Trophoblast cell (in vitro differentiated cells and primary cell): ENCODE measurements at regions not wholly inside any gene's neighbourhood (a gene's known extent, or its start where the extent isn't known, plus 50 kb on each side); places are given as distances from the start of the nearest gene placed in this dataset.

Experiments
- DNase-seq, 2 donors: peaks; one replicate each; pipeline ENCODE4 v3.0.0-alpha.2; 2016
- H2AFZ ChIP-seq: 2 replicates; pipeline ENCODE4 v1.6.1; 2013; ENCODE audit warnings: low read length, moderate library complexity, mild to moderate bottlenecking; ENCODE audit not compliant: insufficient read depth, poor library complexity
- H2AK5ac ChIP-seq: 2 replicates; pipeline ENCODE4 v1.6.1; 2013; ENCODE audit warnings: mild to moderate bottlenecking, low read length
- H2BK120ac ChIP-seq: 2 replicates; pipeline ENCODE4 v1.6.1; 2013; ENCODE audit warnings: low read length, mild to moderate bottlenecking, moderate library complexity; ENCODE audit not compliant: insufficient read depth, poor library complexity
- H2BK12ac ChIP-seq: 2 replicates; pipeline ENCODE4 v1.6.1; 2013; ENCODE audit warnings: mild to moderate bottlenecking, low read length, moderate library complexity
- H2BK5ac ChIP-seq: 2 replicates; pipeline ENCODE4 v1.6.1; 2013; ENCODE audit warnings: low read length, low read depth, moderate library complexity, mild to moderate bottlenecking; ENCODE audit not compliant: poor library complexity
- H3K14ac ChIP-seq: 2 replicates; pipeline ENCODE4 v1.6.1; 2013; ENCODE audit warnings: mild to moderate bottlenecking, low read length
- H3K18ac ChIP-seq: 2 replicates; pipeline ENCODE4 v1.6.1; 2013; ENCODE audit warnings: mild to moderate bottlenecking, low read length
- H3K23ac ChIP-seq: 2 replicates; pipeline ENCODE4 v1.6.1; 2013; ENCODE audit warnings: low read length
- H3K27ac ChIP-seq: 2 replicates; pipeline ENCODE4 v1.5.1; 2013; ENCODE audit warnings: low read depth, mild to moderate bottlenecking, inconsistent platforms, low read length, moderate library complexity
- H3K27me3 ChIP-seq: 2 replicates; pipeline ENCODE4 v1.6.1; 2013; ENCODE audit warnings: inconsistent platforms, mild to moderate bottlenecking, low read length, moderate library complexity; ENCODE audit not compliant: insufficient read depth
- H3K36me3 ChIP-seq, 2 experiments: 1 replicate in 1 of 2; 2 replicates in 1 of 2; pipeline ENCODE4 v1.6.1; 2013; ENCODE audit warnings: low read length in 2 of 2, mild to moderate bottlenecking in 2 of 2, moderate library complexity in 1 of 2; ENCODE audit not compliant: insufficient read depth in 2 of 2, control insufficient read depth in 1 of 2
- H3K4ac ChIP-seq: 2 replicates; pipeline ENCODE4 v1.6.1; 2013; ENCODE audit warnings: low read depth, mild to moderate bottlenecking, low read length, moderate library complexity
- H3K4me1 ChIP-seq, 2 experiments: 1 replicate in 1 of 2; 2 replicates in 1 of 2; pipeline ENCODE4 v1.6.1; 2013; ENCODE audit warnings: low read length in 2 of 2, mild to moderate bottlenecking in 2 of 2, moderate library complexity in 1 of 2; ENCODE audit not compliant: insufficient read depth in 2 of 2, control insufficient read depth in 1 of 2
- H3K4me2 ChIP-seq: 2 replicates; pipeline ENCODE4 v1.6.1; 2013; ENCODE audit warnings: inconsistent platforms, mild to moderate bottlenecking, low read length, moderate library complexity
- H3K4me3 ChIP-seq: 2 replicates; pipeline ENCODE4 v1.5.1; 2013; ENCODE audit warnings: mild to moderate bottlenecking, low read depth, low read length, inconsistent platforms
- H3K79me1 ChIP-seq: one replicate; pipeline ENCODE4 v1.6.1; 2013; ENCODE audit warnings: low read length
- H3K79me2 ChIP-seq: 2 replicates; pipeline ENCODE4 v1.6.1; 2013; ENCODE audit warnings: low read length, mild to moderate bottlenecking; ENCODE audit not compliant: control insufficient read depth, insufficient read depth, poor library complexity
- H3K9ac ChIP-seq: 2 replicates; pipeline ENCODE4 v1.6.1; 2013; ENCODE audit warnings: mild to moderate bottlenecking, low read length
- H3K9me3 ChIP-seq: 2 replicates; pipeline ENCODE4 v1.6.1; 2013; ENCODE audit warnings: low read depth, mild to moderate bottlenecking, control low read depth, inconsistent platforms, low read length; ENCODE audit not compliant: insufficient read depth
- H4K12ac ChIP-seq: 2 replicates; pipeline ENCODE4 v1.6.1; 2013; ENCODE audit warnings: low read depth, mild to moderate bottlenecking, low read length, moderate library complexity
- H4K8ac ChIP-seq: 2 replicates; pipeline ENCODE4 v1.6.1; 2013; ENCODE audit warnings: low read depth, mild to moderate bottlenecking, low read length, moderate library complexity
- H4K91ac ChIP-seq: one replicate; pipeline ENCODE4 v1.6.1; 2013; ENCODE audit warnings: low read depth, mild to moderate bottlenecking, low read length, moderate library complexity
- WGBS: extraction: QIAGEN DNeasy Blood & Tissue Kit; methylation state at CpG from one replicate; pipeline ENCODE4 v1.1.7; 2013; ENCODE audit warnings: missing lambda C conversion rate; ENCODE audit not compliant: insufficient read length, insufficient coverage; ENCODE audit errors: extremely low coverage; 5-methylcytosine and 5-hydroxymethylcytosine counted together

DNA sequence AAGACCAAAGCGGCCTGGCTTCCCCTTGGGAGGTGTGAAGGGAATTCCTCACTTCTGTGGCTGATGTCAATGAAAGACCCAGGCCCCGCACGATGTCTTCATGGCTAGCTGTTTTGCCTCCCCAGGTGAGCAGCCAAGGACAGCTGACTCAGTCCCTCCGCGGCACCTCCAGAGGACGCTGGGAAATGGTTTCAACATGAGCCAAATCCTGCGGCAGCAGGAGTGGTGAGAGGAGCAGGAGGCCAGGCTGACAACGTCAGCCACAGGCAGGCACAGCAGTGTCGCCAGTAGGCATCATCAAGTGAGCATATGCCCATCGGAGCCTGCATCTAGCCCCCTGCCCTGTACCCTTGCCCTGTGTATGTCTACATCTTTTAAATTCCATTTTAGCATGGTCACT lies 156.4 kb upstream of the RAB6C start:
- Histone ChIP-seq H2BK120ac (no peak overlapping the region), H4K91ac (no peak overlapping the region), H2BK5ac (no peak overlapping the region), H2AK5ac (no peak overlapping the region), H3K14ac (no peak overlapping the region), H3K4me3 (no peak overlapping the region), H2BK12ac (no peak overlapping the region), H3K4me2 (no peak overlapping the region), H4K12ac (no peak overlapping the region), H3K79me1 (no peaks in the 10 kb centered on the region), H3K23ac (no peak overlapping the region), H3K18ac (no peak overlapping the region), H3K27ac (no peak overlapping the region), H3K9ac (no peak overlapping the region), H4K8ac (no peak overlapping the region), H3K36me3 (no peaks in the 10 kb centered on the region), H3K4ac (no peak overlapping the region), H3K9me3 (peaks cover 5% of the 10 kb centered on the region), H3K27me3 (no peaks in the 10 kb centered on the region), H3K4me1 (peaks cover 0 to 5% of the 10 kb centered on the region in 2 experiments), H2AFZ (no peak overlapping the region), H3K79me2 (no peaks in the 10 kb centered on the region)
- WGBS = no CpG with 5 or more reads among the region's 10 CpGs
- peak in 1 of 2 donors; percentile 16 for DNase-seq

GRCh38 chr2:129827311-129828090 lies 152.0 kb upstream of the RAB6C start:
- DNase-seq = no peak
- H3K9me3 ChIP-seq = no peaks in the 10 kb centered on the region
- no peak overlapping the region for H3K27ac ChIP-seq
- no peak overlapping the region for H3K23ac ChIP-seq
- H3K27me3 ChIP-seq = no peaks in the 10 kb centered on the region
- no peak overlapping the region for H2BK120ac ChIP-seq
- H4K8ac ChIP-seq = no peak overlapping the region
- no peak overlapping the region for H3K9ac ChIP-seq
- no peak overlapping the region for H3K14ac ChIP-seq
- no peak overlapping the region for H4K12ac ChIP-seq
- WGBS = no CpG with 5 or more reads among the region's 27 CpGs
- H3K79me1 ChIP-seq = no peaks in the 10 kb centered on the region
- H4K91ac ChIP-seq = no peak overlapping the region
- no peak overlapping the region for H3K18ac ChIP-seq
- no peak overlapping the region for H2AK5ac ChIP-seq
- no peak overlapping the region for H2AFZ ChIP-seq
- H3K4me2 ChIP-seq = no peak overlapping the region
- no peaks in the 10 kb centered on the region for H3K4me1 ChIP-seq
- H3K36me3 ChIP-seq = no peaks in the 10 kb centered on the region
- H3K4ac ChIP-seq = no peak overlapping the region
- H3K4me3 ChIP-seq = no peak overlapping the region
- H2BK12ac ChIP-seq = no peak overlapping the region
- no peaks in the 10 kb centered on the region for H3K79me2 ChIP-seq
- H2BK5ac ChIP-seq = no peak overlapping the region

DNA sequence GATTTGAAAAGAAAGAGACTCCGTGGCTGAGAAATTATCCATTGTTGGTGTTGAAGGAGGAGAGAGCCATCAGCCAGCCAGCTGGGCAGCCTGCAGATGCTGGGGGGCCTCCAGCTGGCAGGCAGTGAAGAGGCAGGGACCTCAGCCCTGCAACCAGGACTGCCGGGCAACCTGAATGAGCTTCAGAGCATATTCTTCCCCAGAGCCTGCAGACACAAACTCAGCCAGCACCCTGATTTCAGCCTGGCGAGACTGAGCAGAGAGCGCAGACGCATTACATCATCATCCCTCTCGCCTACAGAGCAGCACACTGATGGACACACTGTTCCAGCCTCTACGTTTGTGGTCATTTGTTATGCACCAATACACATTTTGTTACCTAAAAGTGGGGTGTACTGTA lies 150.7 kb upstream of the RAB6C start:
- no peak overlapping the region for H2BK5ac ChIP-seq
- no peak overlapping the region for H2BK120ac ChIP-seq

GRCh38 chr2:129829588-129829987 lies 149.9 kb upstream of the RAB6C start:
- H3K9me3 ChIP-seq = peaks cover 7% of the 10 kb centered on the region
- H2AK5ac ChIP-seq = no peak overlapping the region
- H3K9ac ChIP-seq = no peak overlapping the region
- no peak overlapping the region for H3K23ac ChIP-seq
- no peaks in the 10 kb centered on the region for H3K36me3 ChIP-seq
- H2BK120ac ChIP-seq = no peak overlapping the region
- H3K79me1 ChIP-seq = no peaks in the 10 kb centered on the region
- no peak overlapping the region for H4K12ac ChIP-seq
- H4K91ac ChIP-seq = no peak overlapping the region
- H3K4ac ChIP-seq = no peak overlapping the region
- H2BK12ac ChIP-seq = no peak overlapping the region
- no peaks in the 10 kb centered on the region for H3K4me1 ChIP-seq
- H3K18ac ChIP-seq = no peak overlapping the region
- no peak overlapping the region for H3K27ac ChIP-seq
- WGBS = no CpG with 5 or more reads among the region's 3 CpGs
- H2BK5ac ChIP-seq = no peak overlapping the region
- no peak overlapping the region for H3K4me2 ChIP-seq
- no peak for DNase-seq
- no peak overlapping the region for H2AFZ ChIP-seq
- no peaks in the 10 kb centered on the region for H3K27me3 ChIP-seq
- H3K4me3 ChIP-seq = no peak overlapping the region
- no peaks in the 10 kb centered on the region for H3K79me2 ChIP-seq
- H3K14ac ChIP-seq = no peak overlapping the region
- H4K8ac ChIP-seq = no peak overlapping the region

More for the DNA sequence above, 150.7 kb upstream of the RAB6C start:
- no peak overlapping the region for H2AFZ ChIP-seq
- no peak overlapping the region for H3K4me2 ChIP-seq
- no peaks in the 10 kb centered on the region for H3K36me3 ChIP-seq
- H2AK5ac ChIP-seq = no peak overlapping the region
- no peak overlapping the region for H3K9ac ChIP-seq
- no peak overlapping the region for H3K4ac ChIP-seq
- no peak overlapping the region for H3K4me3 ChIP-seq
- H3K9me3 ChIP-seq = peaks cover 7% of the 10 kb centered on the region
- H3K14ac ChIP-seq = no peak overlapping the region
- H3K23ac ChIP-seq = no peak overlapping the region
- no peaks in the 10 kb centered on the region for H3K79me1 ChIP-seq
- no peaks in the 10 kb centered on the region for H3K27me3 ChIP-seq
- H2BK12ac ChIP-seq = no peak overlapping the region
- no peak overlapping the region for H3K27ac ChIP-seq
- no peaks in the 10 kb centered on the region for H3K79me2 ChIP-seq
- H4K12ac ChIP-seq = no peak overlapping the region
- H3K4me1 ChIP-seq = no peaks in the 10 kb centered on the region
- H4K8ac ChIP-seq = no peak overlapping the region
- WGBS = no CpG with 5 or more reads among the region's 7 CpGs
- H4K91ac ChIP-seq = no peak overlapping the region
- no peak overlapping the region for H3K18ac ChIP-seq
- DNase-seq = no peak
